Muscle of arm (tissue), 1 donor: ENCODE measurements at regions not wholly inside any gene's neighbourhood (a gene's known extent, or its start where the extent isn't known, plus 50 kb on each side); places are given as distances from the start of the nearest gene placed in this dataset.
"Not testable (repeated sequence)": the region's sequence is repeated elsewhere in the genome, so short reads cannot be mapped to it uniquely, and the experiment has no call there.

Experiments used
- DNase-seq: peaks from one replicate; pipeline ENCODE4 v3.0.0-alpha.2; 2013

DNA sequence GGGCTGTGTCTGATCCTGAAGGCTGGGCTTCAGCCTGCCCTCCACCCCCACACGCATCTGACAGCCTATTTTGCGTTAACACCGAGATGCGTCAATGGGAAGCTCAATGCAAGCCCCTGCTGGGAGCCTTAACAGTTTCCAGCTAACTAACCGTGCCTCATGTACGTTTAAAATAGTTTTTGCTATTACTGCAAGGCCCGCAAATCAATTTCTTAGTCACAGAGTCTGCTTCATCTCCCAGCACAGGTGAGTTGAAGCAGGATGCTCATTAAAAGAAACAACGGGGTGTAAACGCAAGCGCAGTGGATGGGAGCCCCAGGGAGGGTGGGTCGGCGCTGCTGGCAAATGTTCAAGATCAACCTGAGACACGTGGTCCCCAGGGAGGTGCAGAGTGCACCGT lies 142.8 kb upstream of the PHACTR3 start:
- DNase-seq, result no peak

DNA sequence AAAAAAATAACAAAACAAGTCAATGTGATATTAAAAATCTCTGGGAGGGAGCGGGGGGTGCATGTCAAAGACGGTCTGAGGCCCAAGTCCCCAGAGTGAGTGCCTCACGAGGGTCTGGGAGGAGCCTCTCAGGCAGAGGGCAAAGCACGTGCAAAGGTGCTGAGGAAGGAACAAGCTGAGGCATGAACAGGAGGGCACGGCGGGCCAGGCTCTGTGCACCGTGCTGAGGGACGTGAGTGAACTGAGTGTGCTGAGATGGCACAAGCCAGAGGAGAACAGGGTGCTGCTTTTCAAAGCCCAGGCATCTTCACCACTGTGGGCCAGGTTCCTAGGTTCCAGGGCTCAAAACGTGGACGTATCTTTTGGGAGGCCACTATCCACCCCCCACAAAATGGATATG lies 142.1 kb upstream of the PHACTR3 start:
- DNase-seq, result no peak

DNA sequence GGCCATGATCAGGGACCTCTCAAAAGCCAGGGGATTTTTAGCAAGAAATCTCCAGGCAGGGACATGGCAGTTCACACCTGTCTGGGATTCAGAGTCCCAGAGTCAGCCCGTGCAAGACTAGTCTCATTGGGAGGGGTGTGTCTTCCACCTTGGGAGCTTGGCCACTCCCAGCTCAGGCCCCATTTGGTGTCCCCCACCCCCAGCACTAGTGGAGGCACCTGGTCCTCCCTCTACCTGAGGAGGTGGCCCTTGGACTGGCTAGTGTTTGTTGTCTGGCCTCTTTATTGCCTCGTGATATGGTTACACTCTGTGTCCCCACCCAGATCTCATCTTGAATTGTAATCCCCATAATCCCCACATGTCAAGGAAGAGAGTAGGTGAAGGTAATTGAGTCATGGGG lies 140.8 kb upstream of the PHACTR3 start:
- no peak for DNase-seq

DNA sequence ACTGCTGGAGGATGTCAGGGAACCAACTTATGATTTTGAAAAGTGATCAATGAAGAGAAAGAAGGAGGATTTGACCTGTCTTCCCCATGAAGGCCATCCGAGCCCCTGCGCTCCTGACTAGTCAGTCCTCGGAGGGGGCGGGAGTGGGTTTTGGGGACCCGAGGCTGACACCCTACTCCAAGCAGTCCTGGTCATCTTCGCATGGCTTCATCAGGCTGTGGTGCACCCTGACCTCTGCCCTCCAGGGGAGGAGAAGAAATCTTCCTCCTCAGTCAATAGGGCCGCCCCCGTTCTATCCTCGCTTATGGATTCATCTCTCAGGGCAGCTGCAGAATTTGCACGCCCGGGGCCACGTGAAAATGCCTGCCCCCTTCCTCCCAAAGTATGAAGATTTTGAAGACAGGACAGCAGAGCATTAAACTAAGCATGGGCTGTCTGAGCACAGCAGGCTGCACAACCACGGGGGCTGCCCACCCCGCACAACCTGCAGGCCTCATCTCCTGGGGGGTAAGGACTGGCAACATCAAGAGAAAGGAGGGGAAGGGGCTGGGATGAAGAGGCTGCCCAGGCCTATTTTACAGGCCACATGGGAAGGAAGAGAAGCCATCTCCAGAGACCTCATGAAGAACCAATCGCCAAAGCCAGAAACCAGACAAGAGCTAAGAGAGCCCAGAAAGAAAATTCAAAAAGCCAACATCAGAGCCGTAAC lies 138.1 kb upstream of the PHACTR3 start:
- DNase-seq, result no peak

DNA sequence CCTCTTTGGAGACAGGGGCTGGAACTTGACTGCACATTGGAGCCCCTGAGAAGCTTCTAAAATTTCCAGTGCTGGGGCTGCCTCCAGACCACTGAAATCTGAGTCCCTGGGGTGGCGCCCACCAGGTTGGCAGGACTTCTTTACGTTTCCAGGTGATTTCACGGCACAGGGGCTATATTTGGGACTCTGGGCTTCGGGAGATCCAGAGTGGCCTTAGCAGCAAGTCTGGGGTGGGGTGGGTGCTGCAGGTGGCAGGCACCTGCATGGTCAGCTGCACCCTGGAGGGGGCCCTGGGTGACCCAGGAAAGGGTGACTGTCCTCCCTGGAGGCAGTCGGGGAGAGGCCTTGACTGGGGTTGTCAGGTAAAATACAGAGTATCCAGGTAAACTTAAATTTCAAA lies 135.5 kb upstream of the PHACTR3 start:
- no peak for DNase-seq

DNA sequence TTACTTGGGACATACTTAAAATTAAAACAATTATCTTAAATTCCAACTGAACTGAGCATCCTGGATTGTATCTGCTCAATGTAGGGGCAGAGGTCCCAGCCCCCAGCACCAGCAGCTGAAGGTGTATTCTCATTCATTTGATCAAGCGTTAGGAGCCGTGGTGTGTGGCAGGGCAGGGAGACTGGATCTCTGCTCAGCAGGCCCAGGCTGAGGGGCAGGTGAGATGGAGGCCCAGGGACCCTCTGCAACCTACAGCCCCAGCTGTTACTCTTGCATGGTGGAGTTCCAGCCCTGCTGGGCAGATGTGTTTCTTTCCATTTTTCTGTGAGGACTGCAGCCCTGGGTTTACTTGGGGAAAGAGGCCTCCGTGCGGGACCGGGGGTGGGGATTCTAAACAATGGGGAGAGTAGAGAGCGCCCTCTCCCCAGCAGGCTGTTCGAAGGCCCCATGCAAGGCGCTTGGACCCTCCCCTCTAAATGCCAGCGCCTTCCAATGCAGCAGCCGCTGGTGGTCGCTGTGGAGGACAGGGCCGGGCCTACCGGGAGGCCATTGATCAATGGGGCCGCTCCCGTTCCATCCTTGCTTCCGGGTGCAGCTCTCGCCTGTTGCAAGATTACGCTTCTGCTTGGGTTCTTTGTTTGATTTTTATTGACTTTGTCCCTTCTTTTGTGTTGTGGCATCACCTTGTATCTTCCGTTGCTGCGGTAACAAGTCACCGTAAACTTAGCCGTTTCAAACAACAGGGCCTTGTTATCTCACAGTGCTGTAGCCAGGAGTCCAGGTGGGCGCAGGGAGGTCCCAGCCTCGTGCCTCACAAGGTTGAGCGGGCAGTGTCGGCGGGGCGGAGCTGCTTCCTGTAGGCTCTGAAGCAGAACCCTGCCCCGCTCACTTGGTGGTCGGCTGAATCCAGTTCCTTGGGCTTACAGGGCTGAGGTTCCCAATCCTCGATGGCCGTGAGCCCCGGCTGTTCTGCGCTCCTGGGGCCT lies 134.8 kb upstream of the PHACTR3 start:
- DNase-seq, result no peak

DNA sequence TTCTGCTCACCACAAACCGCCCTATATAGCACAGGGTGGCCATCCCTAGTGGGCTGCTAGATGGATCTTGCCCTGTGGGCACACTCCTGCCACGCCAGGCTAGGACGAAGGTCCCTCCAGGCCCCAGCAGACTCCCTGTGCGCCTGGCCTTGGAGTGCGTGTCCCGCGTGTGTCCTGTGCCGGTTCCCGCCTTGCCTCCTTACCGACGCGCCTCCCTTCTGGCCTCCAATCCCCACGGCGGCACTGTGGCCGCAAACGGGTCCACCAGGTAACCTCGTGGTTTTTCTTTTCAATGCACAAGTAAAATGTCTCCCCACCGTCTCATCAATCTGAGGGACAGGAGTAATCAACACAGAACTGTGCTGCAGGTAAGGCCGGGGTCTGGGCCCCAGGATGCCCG lies 133.8 kb upstream of the PHACTR3 start:
- DNase-seq, result no peak

DNA sequence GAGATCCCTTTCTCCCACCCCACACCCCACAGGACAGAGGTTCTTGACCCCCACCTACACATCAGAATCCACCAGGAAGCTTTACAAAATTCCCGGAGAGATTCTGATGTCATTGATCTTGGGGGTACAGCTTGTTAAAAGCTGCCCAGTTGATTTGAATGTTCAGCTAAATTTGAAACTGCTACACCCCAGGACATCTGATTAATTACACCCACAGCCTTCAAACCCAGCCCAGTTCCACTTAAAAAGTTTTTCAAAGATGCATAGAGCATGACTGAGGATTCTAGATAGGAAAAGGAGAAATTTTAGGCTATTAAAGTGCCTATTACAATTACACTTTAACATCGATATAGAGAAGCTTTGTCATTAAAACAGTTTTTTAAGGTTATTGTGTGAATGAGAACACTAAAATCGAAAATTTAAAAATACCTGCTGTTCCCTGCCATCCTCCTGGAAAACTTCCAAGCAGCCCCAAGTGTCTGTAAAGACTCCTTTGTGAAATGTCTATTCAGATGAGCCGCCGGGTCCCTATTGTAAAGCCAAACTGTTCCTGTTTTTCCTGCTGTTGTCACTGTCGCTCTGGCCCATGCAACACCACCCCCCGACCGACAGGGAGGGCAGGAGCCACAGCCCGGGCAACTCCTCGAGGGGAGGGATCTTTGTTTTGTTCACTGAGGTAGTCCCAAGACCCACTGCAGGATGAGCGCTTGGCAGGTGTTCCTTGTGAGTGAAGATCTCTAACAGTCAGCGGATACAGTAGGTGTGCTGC lies 132.5 kb upstream of the PHACTR3 start:
- DNase-seq, result no peak

DNA sequence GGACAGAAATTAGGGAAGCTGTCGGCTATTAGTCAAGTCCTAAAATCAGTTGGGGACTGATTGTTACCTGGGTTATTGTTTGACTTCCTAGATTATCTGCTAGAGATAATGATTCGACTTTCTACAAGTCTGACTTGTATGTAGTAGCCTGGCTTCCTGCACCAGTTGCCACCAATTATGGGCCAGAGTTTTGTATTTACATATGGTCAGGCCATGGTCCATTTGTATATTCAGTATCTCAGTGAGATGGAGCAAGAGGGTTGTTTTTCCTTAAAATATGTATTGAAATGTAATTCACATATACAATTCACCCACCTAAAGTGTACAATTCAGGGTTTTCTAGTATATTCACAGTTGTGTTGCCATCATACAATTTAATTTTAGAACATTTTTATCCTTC lies 130.6 kb upstream of the PHACTR3 start:
- no peak for DNase-seq

DNA sequence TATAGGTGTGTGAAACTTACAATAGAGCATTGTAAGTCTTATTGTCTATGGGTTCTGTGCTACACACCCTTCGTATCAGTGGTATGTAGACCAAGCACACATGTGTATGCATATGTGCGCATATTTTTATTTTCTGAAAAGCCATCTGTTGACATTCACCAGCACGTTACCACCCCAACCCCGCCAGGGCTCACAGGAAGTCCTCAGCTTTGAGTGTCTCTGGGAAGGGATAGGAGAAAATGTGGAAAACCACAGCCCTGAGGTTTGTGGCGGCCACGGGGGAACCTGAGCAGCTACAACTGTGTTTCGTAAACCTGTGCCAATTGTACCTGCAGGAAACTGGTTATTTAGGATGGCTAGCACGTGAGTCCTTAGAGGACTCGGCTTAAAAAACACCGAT lies 123.3 kb upstream of the PHACTR3 start:
- no peak for DNase-seq

DNA sequence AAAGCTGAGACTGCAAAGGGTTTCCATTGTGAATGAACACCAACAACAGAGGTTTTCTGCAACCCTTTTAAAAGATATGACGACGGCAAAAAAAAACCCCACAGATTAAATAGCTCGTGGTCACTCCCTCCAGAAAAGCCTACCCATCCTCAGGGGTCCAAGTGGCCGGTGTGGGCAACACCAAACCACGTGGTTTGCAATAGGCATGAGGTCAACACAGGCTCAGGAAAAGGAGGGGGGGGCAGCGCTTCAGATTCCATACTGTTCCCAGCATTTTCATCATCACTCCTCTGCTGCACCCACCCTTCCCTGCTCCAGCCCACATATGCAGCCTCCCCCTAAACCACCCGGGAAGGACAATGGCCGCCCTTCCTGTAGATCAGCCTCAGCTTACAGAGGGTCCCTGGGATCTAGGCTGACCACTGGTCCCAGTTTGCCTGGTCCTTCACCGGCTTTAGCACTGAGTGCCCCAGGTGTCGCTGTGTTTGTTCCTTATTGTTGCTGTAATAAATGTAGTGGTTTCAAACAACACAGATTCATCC lies 122.8 kb upstream of the PHACTR3 start:
- DNase-seq, result no peak

DNA sequence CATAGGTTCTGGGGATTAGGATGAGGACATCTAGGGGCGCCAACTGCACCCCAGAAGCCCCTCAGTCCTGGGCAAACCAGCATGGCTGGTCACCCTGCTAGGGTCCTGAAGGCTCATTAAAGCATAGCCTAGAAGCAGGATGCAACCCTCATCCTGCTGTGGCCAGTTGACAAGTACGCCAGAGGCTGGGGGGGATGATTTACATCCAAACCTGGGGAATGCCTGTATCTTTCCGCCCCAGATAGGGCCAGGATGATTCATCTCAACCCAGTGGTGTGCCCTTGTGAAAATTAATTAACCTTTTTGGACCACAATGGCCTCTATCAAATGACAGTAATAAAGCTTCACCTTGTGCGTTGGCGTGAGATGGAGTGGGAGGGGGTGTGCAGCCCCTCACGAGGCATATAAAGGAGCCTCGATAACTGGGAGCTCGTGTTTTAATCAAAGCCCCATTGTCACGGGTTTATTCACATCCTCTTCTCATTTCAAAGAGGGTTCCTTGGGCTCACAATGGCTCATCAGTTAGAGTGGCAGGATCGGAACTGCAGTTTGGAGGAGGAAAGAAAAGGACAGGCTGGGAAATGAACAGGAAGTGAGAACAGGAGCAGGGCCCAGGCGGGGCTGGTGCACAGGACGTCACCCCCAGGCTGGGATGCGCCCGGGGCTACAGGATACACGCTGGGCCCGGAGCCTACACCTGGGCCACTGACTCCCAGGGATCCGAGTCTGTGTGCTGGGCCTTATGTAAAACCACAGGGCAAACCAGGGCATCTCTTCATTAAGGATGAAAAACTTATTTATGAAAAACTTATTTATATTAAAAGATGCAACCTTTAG lies 121.8 kb upstream of the PHACTR3 start:
- no peak for DNase-seq

DNA sequence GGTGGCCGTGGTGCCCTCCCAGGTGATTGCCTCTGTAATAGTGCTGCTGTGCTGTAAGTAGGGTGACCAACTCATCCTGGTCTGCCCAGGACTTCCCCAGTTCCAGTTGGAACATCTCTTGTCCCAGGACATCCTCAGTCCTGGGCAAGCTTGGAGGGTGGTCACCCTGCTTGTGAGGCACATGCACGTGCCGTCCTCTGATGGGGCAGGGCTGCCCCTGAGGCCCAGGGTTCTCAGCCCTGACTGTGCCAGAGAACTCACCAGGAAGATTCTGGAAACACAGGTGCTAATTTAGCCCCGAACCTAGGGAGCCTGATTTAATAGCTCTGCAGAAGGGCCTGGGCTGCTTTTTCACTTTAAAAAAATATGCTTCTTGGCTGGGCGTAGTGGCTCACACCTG lies 120.9 kb upstream of the PHACTR3 start:
- DNase-seq, result no peak

DNA sequence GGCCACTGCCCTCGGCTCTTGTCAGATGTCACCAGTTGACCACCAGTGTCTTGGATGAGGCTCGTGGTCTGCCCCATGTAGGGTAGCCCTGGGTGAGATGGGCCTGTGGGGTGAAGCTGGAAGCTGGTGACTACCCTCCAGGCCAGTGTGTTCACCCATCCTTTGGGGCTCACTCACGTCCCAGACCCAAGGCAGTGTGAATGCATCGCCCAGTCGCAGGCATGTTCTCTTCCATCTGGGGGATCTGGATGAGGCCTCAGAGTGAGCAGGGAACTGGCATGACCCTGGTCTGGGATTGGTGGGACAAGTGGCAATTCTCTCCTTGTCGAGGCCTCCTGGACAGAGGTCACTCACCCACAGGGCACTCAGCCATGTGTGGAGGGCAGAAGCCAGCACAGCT lies 120.1 kb upstream of the PHACTR3 start:
- DNase-seq, result no peak

DNA sequence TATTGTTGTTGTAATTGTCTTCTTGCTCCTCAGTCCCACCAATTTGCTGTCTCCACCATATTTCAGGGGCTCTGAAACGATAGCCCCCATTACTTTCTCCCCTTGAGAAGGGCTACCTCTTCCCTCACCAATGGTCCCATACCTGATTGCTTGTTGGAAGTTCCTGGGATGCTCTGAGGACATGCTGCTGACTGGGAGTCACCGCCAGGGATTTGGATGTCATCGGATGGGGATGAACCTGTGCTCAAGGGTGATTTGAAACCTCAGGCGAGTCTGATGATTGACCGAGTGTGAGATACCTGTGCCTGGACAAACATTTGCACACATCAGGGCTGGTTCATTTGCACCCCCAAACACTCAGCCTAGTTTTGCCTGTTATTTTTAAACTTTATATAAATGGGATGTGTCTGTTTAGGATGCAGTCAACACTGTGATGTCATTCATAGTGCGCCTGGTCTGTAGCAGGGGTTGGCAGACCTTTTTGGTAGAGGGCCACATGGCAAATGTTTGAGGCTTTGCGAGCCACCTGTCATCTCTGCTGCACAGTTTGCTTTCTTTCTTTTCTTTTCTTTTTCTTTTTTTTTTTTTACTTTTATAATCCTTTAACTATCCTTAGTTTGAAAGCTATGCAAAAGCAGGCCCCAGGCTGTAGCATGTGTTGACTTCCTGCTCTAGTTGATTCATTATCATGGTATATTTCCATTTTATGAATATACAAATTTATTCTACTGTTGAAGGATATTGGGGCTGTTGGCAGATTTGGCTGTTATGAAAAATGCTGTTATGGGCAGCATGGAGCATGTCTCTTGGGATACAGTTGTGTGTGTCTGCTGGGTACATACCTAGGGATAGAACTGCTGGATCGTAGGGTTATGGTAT lies 118.5 kb upstream of the PHACTR3 start:
- no peak for DNase-seq

DNA sequence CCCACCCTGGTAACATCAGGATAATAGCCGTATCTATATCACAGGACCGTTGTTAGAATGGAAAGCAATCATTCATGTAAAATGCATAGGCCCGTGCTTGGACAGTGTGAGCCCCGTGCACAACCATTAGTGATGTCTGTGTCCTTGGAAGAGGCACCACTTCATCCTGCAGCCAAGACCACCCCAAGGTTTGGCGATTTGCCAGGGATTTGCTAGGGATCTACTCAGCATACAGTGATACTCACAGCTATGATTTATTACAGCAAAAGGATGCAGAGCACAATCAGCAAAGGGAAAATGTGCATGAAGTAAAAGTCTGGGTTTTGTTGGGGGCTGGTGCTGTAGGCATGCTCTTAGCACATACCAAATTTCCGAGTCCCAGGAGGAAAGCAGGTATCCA lies 115.9 kb upstream of the PHACTR3 start:
- not testable (repeated sequence) for DNase-seq

DNA sequence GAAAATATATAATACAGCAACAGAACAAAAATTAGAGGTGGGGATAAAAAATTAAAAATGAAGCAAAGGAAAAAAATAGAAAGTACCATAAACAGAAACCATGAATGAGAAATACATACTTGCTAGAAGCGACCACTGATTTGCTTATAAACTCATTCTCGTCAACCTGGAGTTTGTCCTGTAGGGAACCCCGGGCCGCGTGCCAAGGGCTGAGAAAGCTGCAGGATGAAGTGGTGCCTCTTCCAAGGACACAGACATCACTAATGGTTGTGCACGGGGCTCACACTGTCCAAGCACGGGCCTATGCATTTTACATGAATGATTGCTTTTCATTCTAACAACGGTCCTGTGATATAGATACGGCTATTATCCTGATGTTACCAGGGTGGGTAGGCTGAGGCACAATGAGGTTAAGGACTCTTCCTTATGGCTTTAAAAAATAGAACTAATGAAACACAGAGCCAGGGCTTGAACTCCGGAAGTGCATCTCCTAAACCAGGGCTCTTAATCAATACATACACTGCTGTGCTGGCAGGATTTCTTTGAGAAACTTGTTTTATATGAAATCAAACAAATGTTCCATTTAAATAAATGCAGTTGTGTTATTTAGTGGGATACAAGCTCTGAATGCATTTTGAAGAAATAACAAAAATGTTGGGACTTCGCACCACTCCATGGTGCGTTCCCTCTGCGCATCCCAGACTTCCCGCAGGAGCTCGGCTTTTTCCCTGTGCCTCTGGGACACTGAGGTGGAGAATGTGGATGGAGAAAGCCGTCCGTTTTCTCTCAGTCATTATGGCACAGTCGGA lies 113.9 kb upstream of the PHACTR3 start:
- DNase-seq, result not testable (repeated sequence)

DNA sequence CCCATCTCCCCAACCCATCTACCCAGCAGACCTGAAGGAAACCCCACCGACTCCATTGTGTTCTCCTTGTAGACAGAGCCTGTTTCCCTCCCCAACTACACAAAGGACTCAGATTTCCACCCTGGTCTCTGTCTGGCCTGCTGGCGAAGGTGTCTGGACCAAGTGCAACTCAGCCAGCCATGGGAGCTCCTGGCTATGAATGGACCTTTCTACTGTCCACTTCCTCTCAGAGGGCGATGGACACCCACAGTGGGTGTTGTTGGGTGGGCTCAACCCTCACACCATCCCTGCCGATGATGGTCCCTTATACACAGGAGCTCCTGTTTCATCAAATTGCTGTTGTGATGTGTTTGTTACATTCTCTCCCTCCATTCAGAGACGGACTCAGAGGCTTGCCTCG lies 112.5 kb upstream of the PHACTR3 start:
- no peak for DNase-seq

DNA sequence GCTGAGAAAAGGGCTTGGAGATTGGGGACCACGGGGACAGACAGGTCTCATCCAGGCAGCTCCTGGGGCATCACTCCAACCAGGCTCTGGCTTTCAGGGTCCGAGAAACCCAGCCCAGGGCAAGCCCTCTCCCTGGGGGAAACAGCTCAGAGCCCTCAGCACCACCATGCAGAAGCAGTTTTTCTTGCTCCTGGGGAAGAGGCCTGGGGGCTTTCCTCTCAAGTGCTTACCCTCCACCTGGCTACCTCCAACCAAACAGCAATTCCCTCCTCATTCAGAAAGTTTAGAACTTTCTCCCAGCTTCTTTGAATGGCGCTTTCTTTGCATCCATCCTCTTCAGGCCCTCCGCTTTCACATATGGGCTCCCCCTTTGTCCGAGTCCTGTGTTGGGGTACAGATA lies 110.4 kb upstream of the PHACTR3 start:
- no peak for DNase-seq
